HPDE6-E6E7 (cell line): ENCODE measurements at regions not wholly inside any gene's neighbourhood (a gene's known extent, or its start where the extent isn't known, plus 50 kb on each side); places are given as distances from the start of the nearest gene placed in this dataset.
A peak's percentile ranks its signal among the peaks of the same experiment; 100 is the strongest.

Experiments
- DNase-seq: peaks from one replicate; pipeline ENCODE4 v3.0.0; 2011; ENCODE audit warnings: missing footprints; ENCODE audit errors: extremely low spot score

DNA sequence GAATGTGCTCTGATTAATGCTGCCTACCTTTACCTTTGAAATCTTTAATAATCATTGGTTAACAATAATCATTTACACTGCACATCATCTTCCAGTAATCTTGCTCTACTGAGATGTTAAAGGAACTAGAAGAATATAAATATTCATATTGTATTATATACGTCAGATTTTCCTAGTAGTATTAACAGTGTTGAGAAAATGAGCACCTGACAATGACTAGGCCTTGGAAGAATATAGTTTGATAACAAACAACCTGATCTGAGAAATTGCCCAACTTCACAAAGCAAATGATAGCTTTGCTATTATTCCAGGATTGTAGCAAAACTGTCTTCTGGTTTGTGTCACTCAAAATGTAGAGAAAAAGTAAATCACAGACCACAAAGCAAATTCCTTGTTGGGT lies 467.1 kb downstream of the NOVA1 start:
- DNase-seq = no peak

GRCh38 chr14:26128931-26129671 lies 468.7 kb downstream of the NOVA1 start:
- DNase-seq = no peak

- DNase-seq = no peak
These were observed 472.9 kb downstream of the NOVA1 start for GRCh38 chr14:26124896-26125438.

- DNase-seq = no peak
These were observed 474.4 kb downstream of the NOVA1 start for GRCh38 chr14:26123459-26123858.

GRCh38 chr14:26121181-26121580 lies 476.7 kb downstream of the NOVA1 start:
- no peak for DNase-seq

GRCh38 chr14:26113911-26114640 lies 483.8 kb downstream of the NOVA1 start:
- no peak for DNase-seq

DNA sequence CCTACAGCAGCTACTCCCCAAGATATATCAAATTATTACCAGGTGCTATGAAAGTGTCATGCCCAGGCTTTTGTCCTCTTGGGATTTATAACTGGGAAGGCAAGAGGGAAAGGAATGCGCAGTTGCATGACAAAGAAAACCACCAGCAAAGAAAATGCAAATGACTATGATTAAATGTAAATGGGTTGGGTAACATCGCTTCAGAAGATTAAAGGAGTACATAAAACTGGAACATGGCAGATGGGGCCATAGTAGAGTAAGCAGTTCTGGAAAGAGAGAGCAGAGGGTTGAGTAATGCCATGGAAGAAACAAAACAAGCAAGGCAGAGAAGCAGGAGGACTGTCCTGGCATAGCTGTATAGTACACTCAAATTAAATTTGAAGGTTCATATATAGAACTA lies 493.1 kb downstream of the NOVA1 start:
- DNase-seq = no peak

GRCh38 chr14:26097852-26098251 lies 500.0 kb downstream of the NOVA1 start:
- DNase-seq = no peak

DNA sequence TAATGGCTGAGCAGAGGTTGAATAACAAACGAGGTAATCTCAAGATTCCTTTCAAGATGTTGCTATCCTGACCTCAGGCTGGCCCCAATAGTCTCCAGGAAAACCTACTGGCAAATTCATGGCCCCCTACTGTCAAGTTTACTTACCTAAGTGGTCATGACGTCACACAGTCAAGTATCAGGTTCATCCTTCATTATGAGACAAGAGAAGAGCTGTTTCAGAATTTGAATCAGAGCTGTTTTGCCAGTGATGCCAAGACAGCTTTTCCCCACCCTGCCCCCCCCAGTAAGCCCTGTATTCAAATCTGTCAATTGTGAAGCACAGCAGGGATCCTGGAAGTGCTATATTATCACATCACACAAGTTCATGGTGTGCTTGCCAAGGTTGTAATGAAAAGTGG lies 509.6 kb downstream of the NOVA1 start:
- DNase-seq = no peak

- DNase-seq = no peak
These were observed 516.8 kb downstream of the NOVA1 start for GRCh38 chr14:26081043-26081442.

DNA sequence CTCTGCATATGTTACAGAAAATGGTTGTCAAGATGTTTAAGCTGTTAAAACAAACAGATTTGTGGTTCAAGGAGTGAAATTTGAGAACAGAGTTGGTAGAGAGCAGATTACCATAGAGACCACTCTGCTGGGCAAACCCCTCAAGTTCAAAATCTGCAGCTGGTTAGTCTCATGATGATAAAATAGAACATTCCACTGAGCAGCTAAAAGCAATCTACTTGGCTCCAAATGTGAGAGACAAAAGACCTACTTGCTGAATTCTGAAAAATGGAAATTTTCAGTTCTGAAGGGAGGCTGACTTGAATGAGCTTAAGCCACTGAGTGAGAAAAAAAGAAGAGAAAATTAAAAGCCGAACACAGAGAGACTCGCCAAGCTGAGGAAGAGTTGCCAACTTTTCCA lies 519.3 kb downstream of the NOVA1 start:
- no peak for DNase-seq

DNA sequence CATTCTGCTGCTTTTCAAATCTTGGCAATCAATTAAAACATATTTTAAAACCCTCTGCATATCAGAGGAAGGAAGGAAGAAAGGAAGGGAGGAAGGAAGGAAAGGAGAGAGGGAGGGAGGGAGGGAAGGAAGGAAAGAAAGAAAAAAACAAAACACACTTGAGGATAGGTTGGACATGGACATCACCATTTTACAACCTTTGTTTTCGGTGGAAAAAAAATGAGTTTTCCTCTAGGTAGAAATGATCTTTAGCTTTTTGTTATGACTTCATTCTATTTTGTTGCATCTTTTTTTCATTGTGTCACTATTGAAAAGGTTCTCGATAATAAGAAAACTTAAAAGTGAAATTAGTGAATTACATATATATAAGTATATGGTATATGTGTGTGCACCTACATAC lies 522.9 kb downstream of the NOVA1 start:
- no peak for DNase-seq

DNA sequence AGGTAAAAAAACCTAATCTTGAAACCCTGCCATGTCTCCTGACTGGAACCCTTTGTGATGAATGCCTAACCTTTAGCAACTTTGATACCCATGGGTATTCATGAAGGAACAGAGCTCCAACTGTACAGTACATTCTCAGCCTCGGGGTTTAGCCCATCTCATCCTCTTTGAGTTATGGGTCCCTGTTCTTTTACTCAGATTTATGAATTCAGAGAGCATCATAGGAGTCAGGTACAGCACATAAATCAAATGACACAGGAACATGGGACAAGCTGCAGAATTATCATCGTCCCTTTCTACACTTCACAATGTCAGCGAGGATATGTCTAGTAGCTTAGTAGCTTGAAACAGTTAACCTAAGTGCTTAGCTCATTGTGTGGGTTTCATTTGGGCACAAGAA lies 527.4 kb downstream of the NOVA1 start:
- DNase-seq = no peak

DNA sequence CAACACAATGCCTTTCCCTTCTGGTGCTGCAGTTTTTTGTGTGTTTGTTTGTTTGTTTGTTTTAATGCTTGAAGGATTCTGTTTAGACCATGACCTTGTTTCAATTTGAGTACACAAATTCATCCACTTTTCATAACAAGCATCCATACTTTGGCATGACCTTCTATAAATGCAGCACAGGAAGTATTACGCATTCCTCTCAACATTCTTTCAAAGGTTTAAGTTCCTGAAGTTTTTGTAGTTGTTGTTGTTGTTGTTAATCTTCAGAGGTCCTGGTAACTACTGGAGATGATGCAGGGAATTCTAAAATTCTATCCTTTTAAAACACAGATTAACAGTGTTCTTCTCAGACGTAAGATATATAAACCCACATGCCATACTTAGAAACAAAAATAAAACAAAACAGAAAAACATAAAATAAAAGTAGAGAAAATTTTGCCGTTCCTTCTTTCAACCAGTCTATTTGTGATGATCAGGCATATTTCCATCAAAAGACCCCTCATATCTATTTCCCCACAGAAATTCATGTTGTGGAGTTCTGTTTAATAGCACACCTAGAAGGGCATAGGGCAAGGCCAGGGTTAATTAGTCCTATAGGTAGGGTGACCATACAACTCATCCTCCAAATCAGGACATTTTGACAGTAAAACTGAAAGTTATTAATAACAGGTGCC lies 529.9 kb downstream of the NOVA1 start:
- DNase-seq = no peak

DNA sequence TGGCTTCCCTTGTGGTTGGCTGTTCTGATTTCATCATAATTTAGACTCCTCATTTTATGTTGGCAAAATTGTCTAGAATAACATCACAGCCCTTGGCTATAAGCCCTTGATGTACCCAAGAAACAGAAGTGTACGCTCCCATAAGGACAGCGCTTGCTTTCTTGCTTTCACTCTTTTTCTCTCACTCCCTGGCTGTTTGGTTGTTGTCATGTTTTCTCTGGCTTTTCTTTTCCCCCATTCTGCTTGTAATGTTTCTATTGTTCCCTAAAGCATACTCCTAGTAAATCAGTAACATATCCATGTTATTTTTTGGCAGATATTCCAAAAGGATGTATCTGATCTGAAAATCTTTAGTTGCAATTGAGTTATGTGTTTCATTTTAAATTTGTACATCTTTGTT lies 530.5 kb downstream of the NOVA1 start:
- DNase-seq = no peak

DNA sequence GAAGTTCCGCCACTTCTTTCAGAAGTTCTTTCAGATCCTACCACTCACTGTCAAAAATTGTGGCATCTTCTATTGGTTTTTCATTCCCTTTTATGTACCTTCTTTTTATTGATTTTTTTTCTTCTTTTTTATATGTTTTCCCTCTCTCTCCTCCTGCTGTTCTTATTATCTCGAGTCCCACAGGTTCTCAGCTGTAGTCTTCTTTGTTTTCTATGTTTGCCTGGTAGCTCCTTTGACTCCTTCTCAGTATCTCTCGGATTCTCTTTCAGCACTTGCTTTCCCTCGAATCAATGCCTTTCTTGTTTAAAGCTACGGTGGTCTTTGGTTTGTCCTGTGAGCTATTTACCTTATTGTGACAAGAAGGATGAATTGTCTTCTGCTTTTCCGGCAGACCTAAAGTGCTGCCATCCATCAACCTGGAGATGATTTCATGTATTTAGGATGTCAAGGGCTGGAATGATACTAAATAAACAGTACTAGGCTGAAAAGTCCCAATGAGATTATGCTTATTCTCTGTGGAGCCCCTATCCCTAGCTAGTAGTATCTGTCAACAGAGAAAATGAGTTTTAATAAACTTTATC lies 541.7 kb downstream of the NOVA1 start:
- no peak for DNase-seq

- no peak for DNase-seq
These were observed 565.5 kb downstream of the NOVA1 start for GRCh38 chr14:26032348-26032747.

DNA sequence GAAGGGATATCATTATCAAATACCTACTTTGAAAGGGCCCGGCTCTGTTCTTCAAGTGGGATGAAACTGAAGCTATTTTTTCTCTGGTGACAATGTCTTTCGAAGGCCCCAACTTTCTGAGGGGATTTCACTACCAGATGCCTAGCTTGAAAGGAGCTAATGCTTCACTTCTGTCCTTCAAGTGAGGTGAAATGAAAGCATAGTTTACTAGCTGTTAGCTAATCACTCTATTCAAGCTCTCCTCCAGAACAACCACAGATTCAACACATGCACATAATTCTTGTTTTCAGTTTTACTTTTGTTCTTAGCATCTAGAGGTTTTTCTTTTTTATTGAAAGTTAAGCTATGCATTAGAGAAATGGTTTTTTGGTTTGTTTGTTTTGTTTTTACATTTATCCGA lies 571.4 kb downstream of the NOVA1 start:
- no peak for DNase-seq

DNA sequence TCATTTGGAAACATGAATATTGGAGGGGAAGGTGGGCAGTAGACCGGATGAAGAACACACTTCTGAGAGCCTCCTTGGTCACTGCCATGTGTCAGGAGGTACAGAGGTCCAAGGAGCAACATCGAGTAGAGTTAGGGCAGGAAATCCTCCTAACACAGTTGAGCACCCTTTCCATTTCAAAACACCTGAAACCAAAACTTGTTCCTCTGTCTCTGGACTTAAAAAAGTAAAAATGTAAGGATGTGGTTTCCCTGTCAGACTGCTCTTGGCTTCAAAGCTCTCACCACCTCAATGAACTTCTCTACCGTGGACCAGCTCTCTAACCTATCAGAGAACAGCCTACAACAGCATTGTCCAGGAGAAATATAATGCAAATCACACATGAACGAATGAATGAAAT lies 573.9 kb downstream of the NOVA1 start:
- DNase-seq = no peak

DNA sequence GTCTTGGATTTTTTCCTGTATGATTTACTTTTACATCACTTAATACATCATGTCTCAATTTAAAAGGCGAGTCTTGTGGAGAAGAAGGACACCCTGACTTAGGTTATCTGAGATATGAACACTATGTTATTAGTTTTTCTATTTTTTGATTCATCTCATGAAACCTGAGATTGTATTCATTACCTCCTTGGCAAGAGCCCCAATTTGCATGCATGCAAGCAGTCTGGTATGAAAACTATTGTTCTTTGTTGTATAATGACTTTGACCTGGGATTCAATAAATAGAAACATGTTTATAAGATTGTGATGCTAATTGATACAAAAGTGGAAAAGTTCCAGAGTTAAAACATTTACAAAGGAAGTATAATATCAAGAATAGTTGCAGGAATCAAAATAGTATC lies 576.1 kb downstream of the NOVA1 start:
- no peak for DNase-seq

DNA sequence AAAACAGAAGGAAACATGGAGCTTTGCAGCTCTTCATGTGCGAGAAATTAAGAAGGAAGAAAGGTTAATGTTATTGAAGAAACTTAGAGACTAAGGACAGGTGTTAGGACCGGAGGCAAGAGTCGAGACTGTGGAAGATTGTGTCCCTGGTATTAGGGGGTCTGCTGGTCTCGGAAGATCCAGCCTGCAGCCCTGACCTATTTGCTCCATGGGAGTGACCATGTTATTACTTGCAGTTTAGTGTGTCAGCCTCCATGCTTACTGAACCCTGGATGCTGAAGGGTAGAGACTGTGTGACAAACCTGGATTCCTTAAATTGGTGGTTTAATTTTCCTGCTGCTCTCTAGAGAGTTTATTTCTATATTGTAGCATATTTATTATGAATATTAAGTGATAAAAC lies 580.6 kb downstream of the NOVA1 start:
- no peak for DNase-seq

DNA sequence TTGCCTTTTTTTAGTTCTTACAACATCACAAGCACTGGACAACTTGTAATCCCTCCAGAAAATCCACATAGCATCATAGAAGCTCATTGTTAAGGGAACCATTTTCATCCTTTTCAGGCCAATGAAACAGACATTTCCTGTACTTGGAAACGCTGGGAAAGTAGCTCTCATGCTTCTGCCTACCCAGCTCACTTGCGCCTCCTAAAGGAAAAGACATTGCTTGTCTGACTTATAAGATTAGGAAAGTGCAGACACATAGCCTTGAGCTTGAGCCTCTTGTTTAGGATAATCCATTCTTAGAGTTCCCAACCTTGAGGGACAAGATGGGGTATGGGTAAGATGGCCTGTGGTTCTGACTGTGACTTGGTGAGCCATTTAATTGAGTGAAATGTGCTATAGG lies 589.5 kb downstream of the NOVA1 start:
- DNase-seq = peak; percentile 4
